ENCODE measurements at regions not wholly inside any gene's neighbourhood (a gene's known extent, or its start where the extent isn't known, plus 50 kb on each side); places are given as distances from the start of the nearest gene placed in this dataset.

DNA sequence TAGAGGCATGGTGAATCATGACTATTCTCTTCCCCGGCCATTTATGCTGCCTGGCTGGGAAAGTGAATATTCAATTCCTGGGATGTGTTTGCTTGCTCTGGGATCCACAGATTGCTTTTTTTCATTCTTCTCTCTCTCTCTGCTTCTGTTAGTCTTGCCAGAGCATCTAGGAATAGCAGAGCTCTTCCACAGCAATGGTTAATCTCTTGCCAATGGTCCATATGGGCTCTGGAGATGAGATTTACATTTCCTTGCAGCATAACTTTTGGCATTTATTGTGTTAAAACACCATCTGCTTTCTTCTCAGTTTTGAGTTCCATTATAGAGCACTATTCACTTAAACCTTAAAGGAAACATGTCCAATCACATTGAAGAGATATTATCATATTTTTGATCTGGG, 59.2 kb upstream of the GUCY1A1 start:
- no TSS peak for BruUV-seq (replicated peaks)
- ChIA-PET POLR2A (no interaction called here), CTCF (no interaction called here)
- TF ChIP-seq, protein P1, sequence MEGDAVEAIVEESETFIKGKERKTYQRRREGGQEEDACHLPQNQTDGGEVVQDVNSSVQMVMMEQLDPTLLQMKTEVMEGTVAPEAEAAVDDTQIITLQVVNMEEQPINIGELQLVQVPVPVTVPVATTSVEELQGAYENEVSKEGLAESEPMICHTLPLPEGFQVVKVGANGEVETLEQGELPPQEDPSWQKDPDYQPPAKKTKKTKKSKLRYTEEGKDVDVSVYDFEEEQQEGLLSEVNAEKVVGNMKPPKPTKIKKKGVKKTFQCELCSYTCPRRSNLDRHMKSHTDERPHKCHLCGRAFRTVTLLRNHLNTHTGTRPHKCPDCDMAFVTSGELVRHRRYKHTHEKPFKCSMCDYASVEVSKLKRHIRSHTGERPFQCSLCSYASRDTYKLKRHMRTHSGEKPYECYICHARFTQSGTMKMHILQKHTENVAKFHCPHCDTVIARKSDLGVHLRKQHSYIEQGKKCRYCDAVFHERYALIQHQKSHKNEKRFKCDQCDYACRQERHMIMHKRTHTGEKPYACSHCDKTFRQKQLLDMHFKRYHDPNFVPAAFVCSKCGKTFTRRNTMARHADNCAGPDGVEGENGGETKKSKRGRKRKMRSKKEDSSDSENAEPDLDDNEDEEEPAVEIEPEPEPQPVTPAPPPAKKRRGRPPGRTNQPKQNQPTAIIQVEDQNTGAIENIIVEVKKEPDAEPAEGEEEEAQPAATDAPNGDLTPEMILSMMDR (IDR thresholded peaks at IDR 0.05; ENCODE audit: unreplicated experiment), result no peak
- Mint-ChIP-seq H3K27me3 (ENCODE audit: insufficient read depth, unreplicated experiment) (no peaks in the 10 kb centered on the region), H3K36me3 (ENCODE audit: insufficient read depth, unreplicated experiment) (no peaks in the 10 kb centered on the region), H3K27ac (ENCODE audit: low read depth, unreplicated experiment) (no peak overlapping the region), H3K4me3 (ENCODE audit: unreplicated experiment) (no peak overlapping the region), H3K9me3 (ENCODE audit: unreplicated experiment) (no peaks in the 10 kb centered on the region), H3K4me1 (ENCODE audit: insufficient read depth, unreplicated experiment) (peaks cover 13% of the 10 kb centered on the region)
- no peak for DNase-seq (ENCODE audit: unreplicated experiment)
- intact Hi-C loops (cut with micrococcal nuclease), result no loop called here

DNA sequence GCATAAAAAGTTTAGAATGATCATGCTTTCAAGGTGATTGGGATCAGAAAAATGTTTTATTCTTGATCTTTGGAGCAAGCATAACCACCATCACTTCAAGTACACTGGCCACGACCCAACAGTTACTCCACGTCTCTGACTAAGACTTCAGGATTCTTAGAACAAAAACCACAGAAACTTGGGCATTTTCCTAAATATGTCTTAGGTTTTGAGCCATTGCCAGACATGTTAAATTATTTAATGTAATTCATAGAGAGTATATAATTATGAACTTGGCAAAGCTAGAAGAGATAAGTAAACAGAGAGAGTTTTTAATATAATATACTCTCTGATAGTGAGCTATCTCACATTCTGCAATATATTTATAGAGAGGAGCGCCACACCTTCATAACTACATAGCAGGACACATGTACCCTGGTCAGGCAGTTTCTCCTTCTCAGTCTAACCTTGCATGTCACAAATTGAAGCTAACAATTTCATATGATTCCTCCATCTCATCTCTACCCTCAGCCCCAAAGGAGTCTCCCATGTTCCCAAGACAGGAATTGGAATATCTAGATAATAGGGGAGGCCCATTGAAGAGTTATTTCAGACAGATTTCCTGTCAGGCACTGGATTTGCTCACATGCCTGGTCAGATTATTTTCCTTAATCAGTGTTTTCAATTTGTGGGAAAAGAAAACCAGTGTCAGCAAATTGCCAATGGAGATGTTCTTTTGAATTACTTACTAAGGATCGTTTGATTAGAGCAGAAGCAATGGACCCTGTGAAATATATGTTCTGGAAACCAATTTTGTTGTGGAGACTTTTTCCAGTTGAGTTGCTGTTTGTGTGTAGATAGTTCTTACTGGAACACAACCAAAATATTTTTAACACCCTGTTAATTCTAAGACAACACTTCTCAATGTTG, 61.7 kb upstream of the GUCY1A1 start:
- Mint-ChIP-seq H3K4me1 (ENCODE audit: insufficient read depth, unreplicated experiment) (peaks cover 18% of the 10 kb centered on the region), H3K9me3 (ENCODE audit: unreplicated experiment) (no peaks in the 10 kb centered on the region), H3K27me3 (ENCODE audit: insufficient read depth, unreplicated experiment) (no peaks in the 10 kb centered on the region), H3K4me3 (ENCODE audit: unreplicated experiment) (no peak overlapping the region), H3K36me3 (ENCODE audit: insufficient read depth, unreplicated experiment) (no peaks in the 10 kb centered on the region), H3K27ac (ENCODE audit: low read depth, unreplicated experiment) (peak overlapping the region; percentile 63)
- intact Hi-C loops (cut with micrococcal nuclease), result no loop called here
- TF ChIP-seq, protein P1 (IDR thresholded peaks at IDR 0.05; ENCODE audit: unreplicated experiment), result no peak
- peak; percentile 86 for DNase-seq (ENCODE audit: unreplicated experiment)
- POLR2A ChIA-PET, result no interaction called here
- CTCF ChIA-PET, result no interaction called here
- BruUV-seq (replicated peaks), result no TSS peak

DNA sequence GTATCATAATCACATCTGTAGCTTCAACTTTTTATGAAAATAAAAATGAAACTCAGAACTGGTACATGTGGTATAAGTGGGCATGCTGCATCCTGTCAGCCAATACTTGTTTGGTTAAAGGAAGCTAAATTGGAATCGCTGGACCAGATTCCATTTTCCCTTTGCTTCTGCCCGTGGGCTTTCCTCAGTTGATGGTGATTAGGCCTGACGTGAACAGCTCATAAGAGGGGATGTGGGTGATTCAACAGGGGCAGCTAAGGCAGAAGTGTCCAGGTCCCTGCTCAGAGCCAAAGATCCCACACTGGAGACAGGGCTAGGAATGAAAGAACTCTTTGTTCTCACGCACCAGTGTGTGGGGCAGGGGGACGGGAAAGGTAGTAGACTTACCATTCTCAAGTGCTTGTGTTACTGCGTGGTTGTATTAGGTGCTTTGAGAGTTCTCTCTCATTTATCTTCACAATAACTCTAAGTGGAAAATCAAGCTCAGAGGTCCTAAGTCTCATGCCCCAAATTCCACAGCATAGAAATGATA, 63.2 kb upstream of the GUCY1A1 start:
- Mint-ChIP-seq H3K36me3 (ENCODE audit: insufficient read depth, unreplicated experiment) (no peaks in the 10 kb centered on the region), H3K27ac (ENCODE audit: low read depth, unreplicated experiment) (no peak overlapping the region), H3K9me3 (ENCODE audit: unreplicated experiment) (no peaks in the 10 kb centered on the region), H3K4me3 (ENCODE audit: unreplicated experiment) (no peak overlapping the region), H3K4me1 (ENCODE audit: insufficient read depth, unreplicated experiment) (peaks cover 18% of the 10 kb centered on the region), H3K27me3 (ENCODE audit: insufficient read depth, unreplicated experiment) (no peaks in the 10 kb centered on the region)
- BruUV-seq (replicated peaks), result no TSS peak
- no peak for DNase-seq (ENCODE audit: unreplicated experiment)
- intact Hi-C loops (cut with micrococcal nuclease), result no loop called here
- CTCF ChIA-PET, result interaction anchor here (1.5 kb wide), 1 partner anchor 9 kb away, joined by 4 read pairs; no protein-coding TSS in a partner anchor
- POLR2A ChIA-PET, result no interaction called here
- TF ChIP-seq, protein P1 (IDR thresholded peaks at IDR 0.05; ENCODE audit: unreplicated experiment), result no peak

DNA sequence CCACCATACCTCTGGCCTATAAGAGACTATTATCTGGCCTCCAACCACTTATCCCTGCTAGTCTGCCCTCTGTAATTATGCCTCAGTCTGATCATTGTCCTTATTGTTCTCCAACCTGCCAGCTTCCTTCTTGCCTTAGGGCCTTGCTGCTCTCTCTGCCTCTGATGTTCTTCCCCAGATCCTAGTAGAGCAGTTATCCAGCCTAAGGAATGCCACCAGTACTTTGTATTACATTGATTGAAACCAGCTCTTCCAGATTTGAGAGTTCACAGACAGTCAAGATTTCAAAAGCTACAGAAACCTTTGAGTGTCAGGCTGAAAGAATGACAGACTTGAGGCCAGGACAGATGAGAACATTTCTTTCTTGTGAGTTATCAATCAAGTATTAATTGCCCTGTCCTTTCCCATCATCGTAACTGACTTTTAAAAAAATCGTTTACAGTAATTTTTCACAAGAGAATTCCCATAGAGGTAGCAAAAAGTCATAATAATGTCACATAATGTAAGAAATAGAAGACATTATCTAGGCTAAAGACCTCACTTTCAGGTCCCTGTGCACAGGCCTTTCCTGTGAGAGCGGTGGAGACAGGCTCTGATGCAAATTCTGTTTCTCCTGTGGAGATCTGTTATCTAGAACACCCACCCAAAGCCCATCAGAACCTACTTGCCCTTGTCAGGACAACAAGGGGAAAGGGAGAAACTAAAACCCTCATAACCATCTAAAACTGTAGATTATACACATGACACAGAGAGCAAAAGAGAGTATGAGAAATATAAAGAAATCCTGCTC, 64.1 kb upstream of the GUCY1A1 start:
- Mint-ChIP-seq H3K36me3 (ENCODE audit: insufficient read depth, unreplicated experiment) (no peaks in the 10 kb centered on the region), H3K4me3 (ENCODE audit: unreplicated experiment) (no peak overlapping the region), H3K27me3 (ENCODE audit: insufficient read depth, unreplicated experiment) (no peaks in the 10 kb centered on the region), H3K9me3 (ENCODE audit: unreplicated experiment) (no peaks in the 10 kb centered on the region), H3K27ac (ENCODE audit: low read depth, unreplicated experiment) (no peak overlapping the region), H3K4me1 (ENCODE audit: insufficient read depth, unreplicated experiment) (peaks cover 18% of the 10 kb centered on the region)
- ChIA-PET CTCF (interaction anchor here (1.5 kb wide), 1 partner anchor 8 kb away, joined by 4 read pairs; no protein-coding TSS in a partner anchor), POLR2A (no interaction called here)
- DNase-seq (ENCODE audit: unreplicated experiment), result no peak
- intact Hi-C loops (cut with micrococcal nuclease), result no loop called here
- TF ChIP-seq, protein P1 (IDR thresholded peaks at IDR 0.05; ENCODE audit: unreplicated experiment), result no peak
- BruUV-seq (replicated peaks), result no TSS peak

Data from MCF 10A (cell line).